GM21619 (cell line): ENCODE measurements at regions not wholly inside any gene's neighbourhood (a gene's known extent, or its start where the extent isn't known, plus 50 kb on each side); places are given as distances from the start of the nearest gene placed in this dataset.
"Not testable (repeated sequence)": the region's sequence is repeated elsewhere in the genome, so short reads cannot be mapped to it uniquely, and the experiment has no call there.

Experiments used
- ATAC-seq: cut with Tn5 transposase; IDR thresholded peaks from one replicate; pipeline ENCODE4 v1.9.1; 2021; ENCODE audit not compliant: unreplicated experiment

GRCh38 chr12:124216966-124217365, 77.9 kb upstream of the RFLNA start:
- no peak for ATAC-seq

- no peak for ATAC-seq
These were observed 77.2 kb upstream of the RFLNA start for GRCh38 chr12:124217508-124218242.

DNA sequence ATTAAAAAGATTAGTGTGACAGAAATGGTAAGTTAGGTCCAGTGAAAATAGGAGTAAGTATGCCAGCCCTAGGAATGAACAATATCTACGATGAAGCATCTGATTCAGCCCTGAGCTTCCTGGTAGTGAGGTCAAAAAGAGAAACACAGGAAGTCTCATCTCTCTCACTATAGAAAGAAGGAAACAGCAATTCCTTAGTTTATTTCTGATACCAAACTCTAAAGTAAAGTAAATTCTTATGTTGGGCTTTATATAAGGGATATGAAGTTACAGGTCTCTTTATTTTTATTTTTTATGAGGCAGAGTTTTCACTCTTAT, 76.7 kb upstream of the RFLNA start:
- no peak for ATAC-seq

- not testable (repeated sequence) for ATAC-seq
These were observed 76.2 kb upstream of the RFLNA start for GRCh38 chr12:124218650-124219049.

- no peak for ATAC-seq
These were observed 72.3 kb upstream of the RFLNA start for GRCh38 chr12:124222368-124223245.

DNA sequence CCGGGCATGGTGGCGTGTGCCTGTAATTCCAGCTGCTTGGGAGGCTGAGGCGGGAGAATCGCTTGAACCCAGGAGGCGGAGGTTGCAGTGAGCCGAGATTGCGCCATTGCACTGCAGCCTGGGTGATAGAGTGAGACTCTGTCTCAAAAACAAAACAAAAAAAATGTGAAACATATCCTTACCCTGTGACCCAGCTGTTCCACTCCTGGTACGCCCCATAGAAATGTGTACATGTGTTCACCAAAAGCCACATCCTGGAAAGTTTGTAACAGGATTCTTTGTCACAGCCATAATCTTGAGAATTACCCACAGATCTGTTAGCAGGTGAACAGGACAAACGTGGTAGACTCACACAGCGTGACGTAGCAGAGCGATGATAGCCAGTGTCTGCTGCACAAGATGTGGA, 71.2 kb upstream of the RFLNA start:
- ATAC-seq: not testable (repeated sequence)

- no peak for ATAC-seq
These were observed 70.3 kb upstream of the RFLNA start for GRCh38 chr12:124224535-124225110.

- no peak for ATAC-seq
These were observed 69.2 kb upstream of the RFLNA start for GRCh38 chr12:124225730-124226129.

- ATAC-seq: no peak
These were observed 66.8 kb upstream of the RFLNA start for GRCh38 chr12:124227951-124228711.

DNA sequence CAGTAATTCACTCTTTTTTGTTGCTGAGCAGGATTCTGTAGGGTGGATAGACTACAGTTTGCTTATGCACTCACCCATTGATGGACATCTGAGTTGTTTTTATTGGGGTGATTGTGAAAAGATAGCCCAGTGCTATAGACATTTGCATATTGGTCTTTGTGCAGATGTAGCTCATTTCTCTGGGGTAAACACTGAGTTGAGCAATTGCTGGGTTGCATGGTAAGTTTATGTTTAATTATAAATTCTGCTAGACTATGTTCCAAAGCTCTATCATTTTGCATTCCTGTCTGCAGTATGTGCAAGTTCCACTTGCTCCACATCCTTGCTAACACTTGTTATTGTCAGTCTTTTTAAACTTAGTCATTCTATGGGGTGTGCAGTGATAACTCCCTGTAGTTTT, 65.4 kb upstream of the RFLNA start:
- ATAC-seq: no peak

- no peak for ATAC-seq
These were observed 64.7 kb upstream of the RFLNA start for GRCh38 chr12:124230117-124230757.

DNA sequence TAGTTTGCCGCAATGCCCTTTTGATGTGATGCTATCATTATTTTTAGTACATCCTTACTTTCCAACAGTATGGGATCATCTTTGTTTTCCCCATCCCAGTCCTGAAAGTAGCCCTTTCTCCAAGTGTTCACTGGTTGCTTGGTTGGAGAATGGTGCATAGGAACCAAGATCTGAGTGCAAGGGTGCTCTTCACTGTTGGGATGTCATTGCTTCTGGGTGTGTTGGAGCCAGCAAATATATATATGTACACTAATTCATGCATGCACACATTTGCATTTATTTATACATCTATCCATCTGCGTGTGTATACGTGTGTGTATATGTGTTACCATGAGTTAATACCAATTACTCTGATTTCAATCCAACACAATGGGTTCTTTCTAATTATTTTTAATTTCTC, 64.1 kb upstream of the RFLNA start:
- no peak for ATAC-seq

DNA sequence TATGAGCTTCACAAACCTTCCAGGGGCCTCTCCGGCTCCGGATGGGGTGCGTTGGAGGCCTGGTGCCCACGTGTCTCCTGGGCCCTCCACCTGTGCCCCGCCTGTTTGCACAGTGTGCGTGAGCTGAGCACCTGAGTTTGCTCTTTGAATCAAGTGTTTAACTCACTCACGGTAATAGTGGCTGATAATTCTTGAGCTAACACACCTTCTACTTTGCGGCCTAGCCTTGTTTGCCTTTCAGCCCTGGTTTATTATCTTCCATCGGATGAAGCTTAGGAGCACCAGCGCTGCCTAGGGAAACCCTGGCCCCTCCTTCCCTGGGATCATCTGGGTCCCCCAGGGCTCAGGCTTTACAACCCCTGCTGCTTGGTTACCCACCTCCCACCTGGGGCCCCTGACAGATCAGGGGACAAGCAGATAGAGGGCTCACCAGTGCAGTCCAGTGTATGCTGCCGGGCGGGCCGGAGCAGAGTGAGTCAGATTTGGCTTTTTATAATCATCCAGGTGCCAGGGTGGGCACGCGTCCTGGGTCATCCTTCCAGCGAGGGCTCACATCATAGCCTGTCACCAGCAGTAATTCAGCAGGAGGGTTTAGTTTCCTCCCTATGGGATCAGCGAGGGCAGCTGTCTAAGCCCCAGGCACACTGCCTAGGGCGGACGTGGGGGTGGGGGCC, 62.8 kb upstream of the RFLNA start:
- no peak for ATAC-seq

GRCh38 chr12:124232654-124232987, 62.3 kb upstream of the RFLNA start:
- ATAC-seq: no peak

- no peak for ATAC-seq
These were observed 61.7 kb upstream of the RFLNA start for GRCh38 chr12:124233041-124233796.

DNA sequence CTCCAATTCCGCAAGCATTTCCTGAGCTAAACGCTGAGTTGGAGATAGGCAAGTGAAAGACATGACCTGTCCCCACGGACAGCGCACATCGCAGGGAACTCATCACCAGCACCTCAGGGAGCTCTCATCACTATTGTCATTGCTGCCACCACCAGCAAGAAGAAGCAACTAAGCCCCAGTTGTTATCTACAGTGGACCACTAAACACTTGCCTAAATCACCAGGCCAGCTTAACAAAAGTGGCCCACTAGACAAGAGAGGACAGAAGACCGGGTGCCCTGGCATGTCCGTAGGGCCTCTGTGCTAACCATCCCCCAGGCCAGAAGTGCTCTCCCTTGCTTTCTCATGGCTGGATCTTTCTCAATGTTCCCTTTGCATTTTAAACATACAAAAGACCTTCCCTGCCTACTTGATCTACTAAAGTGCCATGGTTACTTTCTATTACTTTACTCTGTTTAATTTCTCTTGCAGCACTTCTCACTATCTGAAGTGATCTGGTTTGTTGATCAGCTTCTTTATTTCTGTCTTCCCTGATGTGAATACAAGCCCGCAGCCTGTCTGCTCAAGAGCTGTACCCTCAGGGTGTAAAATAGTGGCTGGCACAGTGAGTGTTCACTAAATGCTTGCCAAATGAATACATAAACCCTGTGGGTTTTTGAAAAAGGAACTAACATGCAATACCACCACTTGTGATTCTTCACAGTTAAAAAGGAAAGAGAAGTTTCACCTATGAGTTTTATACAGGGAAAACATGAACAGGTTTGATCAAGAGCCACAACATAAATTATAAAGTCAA, 60.9 kb upstream of the RFLNA start:
- no peak for ATAC-seq

DNA sequence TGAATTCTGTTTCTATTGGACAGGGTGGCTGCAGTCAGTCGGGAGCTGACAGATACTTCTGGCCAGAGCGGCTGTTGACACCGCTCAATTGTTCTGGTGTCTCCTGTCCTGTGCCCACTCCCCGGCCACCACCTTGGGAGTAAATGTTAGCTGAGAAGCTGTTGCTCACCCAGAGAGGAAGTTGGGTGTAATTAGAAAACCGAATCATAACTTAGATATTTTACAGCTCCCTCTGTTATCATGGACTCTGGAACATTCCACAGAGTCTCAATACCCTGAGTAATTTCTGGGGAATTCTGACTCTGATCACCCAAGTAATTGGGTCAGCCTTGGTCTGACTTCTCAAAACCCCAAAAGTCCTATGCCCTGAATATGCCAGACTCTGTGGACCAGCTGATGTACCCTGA, 58.3 kb upstream of the RFLNA start:
- no peak for ATAC-seq

DNA sequence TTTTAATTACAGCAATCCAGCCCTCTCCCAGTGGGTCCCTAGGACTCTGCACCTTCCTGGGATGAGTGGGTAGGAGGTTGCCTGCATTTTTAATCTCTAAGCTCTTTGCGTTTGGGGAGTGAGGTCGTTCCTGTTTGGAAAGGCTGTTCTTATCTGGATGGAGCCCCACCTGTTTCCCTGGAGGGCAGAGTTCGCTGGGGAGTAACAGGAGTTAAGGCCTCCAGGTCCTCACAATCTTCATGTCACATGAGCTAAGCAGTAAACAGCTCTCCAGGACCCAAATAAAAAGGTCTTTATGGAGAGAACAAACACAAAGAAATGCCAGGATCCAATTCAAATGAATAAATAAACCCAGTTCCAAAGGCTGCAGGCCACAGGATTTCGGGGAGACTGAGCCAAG, 56.0 kb upstream of the RFLNA start:
- no peak for ATAC-seq

DNA sequence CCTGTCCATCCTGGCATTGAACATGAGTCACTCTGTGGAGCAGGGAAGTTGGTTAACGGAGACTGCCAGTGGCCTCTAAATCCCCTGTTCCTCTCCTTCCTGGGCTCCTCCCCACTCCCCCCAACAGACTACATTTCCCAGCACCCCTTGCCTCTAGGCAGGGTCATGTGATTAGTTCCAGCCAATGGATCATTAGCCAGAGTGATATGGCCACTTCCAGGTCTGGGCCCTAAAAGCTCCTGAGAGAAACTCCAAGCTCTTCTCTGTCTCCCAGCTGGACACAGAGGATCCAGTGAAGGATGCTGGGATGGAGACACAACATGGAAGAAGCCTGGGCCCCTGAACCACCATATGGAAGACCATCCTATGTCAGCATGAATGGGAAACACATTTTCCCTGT, 54.4 kb upstream of the RFLNA start:
- ATAC-seq: no peak
